ENCODE measurements at regions not wholly inside any gene's neighbourhood (a gene's known extent, or its start where the extent isn't known, plus 50 kb on each side); places are given as distances from the start of the nearest gene placed in this dataset.

DNA sequence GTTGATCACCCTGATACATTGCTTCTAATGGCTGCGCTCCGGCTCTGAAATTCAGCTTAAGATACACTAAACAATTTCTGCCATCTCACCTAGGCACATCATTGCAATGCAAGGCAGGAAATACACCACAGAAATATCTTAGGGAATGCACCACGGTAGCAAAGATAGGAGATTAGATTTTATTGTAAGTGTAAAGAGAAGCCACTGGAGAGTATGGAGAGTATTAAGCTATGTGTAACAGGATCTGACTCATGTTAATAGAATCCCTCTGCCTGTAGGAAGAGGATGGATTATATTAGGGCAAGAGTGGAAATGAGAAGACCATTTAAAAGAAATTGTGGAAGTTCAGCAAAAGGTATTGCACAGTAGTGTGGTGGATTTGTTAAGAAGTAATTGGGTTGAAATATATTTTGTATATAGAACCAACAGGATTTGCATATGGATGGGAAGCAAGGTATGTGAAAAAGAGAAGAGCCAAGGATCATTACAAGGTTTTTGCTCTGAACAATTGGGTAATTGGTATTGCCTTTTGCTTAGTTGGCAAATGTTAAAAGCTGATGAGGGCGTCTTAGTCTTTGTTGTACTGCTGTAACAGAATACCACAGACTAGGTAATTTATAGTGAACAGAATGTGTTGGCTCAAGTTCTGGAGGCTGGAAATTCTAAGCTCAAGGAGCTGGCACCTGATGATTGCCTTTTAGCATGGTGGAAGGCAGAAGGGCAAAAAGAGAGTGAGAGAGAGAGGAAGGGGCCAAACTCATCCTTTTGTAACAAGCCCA is 636.1 kb downstream of the PSAT1 start:
- TF ChIP-seq, protein P1, sequence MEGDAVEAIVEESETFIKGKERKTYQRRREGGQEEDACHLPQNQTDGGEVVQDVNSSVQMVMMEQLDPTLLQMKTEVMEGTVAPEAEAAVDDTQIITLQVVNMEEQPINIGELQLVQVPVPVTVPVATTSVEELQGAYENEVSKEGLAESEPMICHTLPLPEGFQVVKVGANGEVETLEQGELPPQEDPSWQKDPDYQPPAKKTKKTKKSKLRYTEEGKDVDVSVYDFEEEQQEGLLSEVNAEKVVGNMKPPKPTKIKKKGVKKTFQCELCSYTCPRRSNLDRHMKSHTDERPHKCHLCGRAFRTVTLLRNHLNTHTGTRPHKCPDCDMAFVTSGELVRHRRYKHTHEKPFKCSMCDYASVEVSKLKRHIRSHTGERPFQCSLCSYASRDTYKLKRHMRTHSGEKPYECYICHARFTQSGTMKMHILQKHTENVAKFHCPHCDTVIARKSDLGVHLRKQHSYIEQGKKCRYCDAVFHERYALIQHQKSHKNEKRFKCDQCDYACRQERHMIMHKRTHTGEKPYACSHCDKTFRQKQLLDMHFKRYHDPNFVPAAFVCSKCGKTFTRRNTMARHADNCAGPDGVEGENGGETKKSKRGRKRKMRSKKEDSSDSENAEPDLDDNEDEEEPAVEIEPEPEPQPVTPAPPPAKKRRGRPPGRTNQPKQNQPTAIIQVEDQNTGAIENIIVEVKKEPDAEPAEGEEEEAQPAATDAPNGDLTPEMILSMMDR (IDR thresholded peaks at IDR 0.05), result no peak
- TF ChIP-seq POLR2A (IDR thresholded peaks at IDR 0.05; ENCODE audit: low read length), result no peak
- no peak for TF ChIP-seq ZFP36 (IDR thresholded peaks at IDR 0.05; ENCODE audit: borderline replicate concordance, partially characterized antibody)
